GM21360 (cell line): ENCODE measurements at regions not wholly inside any gene's neighbourhood (a gene's known extent, or its start where the extent isn't known, plus 50 kb on each side); places are given as distances from the start of the nearest gene placed in this dataset.

Experiments
- ATAC-seq: cut with Tn5 transposase; IDR thresholded peaks from one replicate; pipeline ENCODE4 v1.9.1; 2021; ENCODE audit warnings: mild to moderate bottlenecking, moderate library complexity; ENCODE audit not compliant: unreplicated experiment

DNA sequence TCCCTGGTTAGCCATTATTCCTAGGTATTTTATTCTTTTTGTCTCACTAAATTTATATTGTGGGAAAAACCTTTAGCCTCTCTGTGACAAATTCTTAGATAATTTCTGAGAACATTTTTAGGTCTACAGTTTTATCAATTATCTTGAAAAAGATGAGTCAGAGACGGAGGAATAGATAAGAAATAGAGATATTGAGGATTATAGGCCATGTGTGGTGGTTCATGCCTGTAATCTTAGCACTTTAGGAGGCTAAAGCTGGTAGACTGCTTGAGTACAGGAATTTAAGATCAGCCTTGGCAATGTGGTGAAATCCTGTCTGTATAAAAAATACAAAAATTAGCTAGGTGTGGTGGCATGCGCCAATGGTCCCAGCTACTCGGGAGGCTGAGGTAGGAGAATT lies 960.2 kb downstream of the SQOR start:
- ATAC-seq: no peak

DNA sequence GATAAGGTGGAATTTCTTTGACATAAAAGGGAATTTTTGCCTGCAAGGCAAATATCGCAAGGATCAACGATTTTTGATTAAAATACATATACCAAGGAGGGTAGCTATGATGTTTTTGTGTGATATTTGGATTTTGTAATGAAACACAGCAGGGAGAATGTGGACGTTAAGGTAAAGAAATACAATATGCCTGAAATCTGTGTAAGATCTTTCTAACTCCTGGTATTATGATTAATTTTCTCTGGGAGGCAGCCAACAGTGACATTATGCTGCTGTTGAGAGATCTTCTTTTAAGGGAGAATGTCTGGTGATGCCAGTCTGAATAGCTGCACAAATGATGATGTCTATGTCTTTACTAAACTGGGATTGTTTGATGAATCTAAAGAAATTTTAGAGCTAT lies 972.2 kb downstream of the SQOR start:
- no peak for ATAC-seq

GRCh38 chr15:46616033-46616432 lies 981.2 kb downstream of the SQOR start:
- no peak for ATAC-seq

DNA sequence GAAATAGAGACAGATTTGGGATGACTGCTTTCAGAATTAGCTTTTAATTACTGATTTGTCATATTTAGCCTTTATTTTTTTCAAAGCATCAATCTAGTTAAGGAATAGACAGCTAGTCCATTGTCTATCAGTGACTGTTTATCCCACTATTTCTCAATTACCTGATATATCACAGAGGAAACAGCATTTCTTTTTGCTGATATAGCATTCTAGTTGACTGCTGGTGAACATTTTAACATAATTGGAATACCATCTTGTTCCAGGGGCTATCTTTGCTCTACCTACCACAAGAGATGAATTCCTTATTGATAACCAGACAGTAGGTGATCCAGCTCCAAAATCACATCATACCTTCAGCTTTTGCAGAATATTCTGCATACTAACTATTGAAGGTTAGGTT lies 982.7 kb downstream of the SQOR start:
- ATAC-seq: no peak

DNA sequence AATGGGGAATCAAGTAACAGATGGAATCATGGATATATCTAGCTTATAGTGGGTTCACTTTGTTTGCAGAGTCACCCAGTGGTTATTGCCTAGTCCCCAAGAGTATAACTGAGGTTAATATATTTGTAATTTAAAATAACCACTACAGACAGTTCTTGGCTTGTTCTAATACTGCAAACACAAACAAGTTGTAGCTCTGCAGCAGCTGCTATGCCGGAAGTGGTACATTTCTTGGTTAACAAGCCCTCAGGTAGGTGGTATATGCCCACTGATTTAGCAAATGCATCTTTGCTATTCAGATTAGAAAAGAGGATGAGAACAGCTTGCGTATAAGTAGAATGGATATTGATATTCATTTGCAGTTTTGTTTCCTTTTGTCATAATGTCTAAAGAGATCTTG lies 984.2 kb downstream of the SQOR start:
- ATAC-seq: no peak

- ATAC-seq: no peak
These were observed 985.7 kb downstream of the SQOR start for GRCh38 chr15:46620392-46621013.

GRCh38 chr15:46622851-46623250 lies 988.0 kb downstream of the SQOR start:
- no peak for ATAC-seq

- no peak for ATAC-seq
These were observed 1001.4 kb downstream of the SQOR start for GRCh38 chr15:46636206-46636605.

DNA sequence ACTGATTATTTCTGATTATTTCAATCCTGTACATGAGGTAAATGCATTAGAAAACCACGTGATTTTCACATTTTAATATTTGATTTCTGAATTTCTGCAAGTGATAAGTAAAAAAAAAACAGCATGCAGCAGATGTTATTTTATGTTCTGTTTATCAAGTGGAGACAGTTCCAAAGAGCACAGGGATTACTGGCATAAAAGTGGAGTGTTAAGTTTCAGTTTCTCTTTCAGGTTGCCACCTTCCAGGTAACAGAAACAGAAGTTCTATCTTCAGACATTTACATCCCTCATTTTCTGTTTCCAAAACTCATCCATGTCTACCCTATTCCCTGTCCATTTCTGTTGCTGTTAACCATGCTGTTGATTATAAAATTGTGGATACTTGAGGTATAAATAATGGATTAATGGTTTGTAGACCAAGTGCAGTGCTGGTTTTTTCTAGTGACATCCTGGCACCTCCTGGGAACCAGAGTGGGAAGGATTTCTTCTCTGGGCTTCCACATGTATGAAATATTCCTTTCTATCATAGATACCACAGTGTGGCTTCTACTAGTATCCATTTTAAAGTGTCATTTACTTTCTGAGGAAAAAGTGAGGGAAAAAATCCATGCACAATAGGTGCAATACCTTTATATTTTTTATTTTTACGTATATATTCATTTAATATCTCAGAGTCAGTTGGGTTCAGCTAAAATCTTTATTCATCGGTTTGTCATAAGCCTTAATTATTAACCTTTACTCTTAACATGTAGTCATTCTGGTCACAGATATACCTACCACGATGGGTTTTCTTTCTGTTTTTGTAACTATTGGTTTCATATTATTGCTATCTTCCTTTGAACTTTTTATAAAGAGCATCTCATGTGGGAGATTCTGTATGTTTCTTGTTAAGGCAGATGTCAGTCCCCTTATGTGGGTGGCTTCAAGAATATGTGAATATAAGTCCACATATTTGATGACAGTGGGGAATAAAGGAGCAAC lies 1010.0 kb downstream of the SQOR start:
- no peak for ATAC-seq

GRCh38 chr15:46646490-46646889 lies 1011.7 kb downstream of the SQOR start:
- ATAC-seq: no peak

- no peak for ATAC-seq
These were observed 1012.2 kb downstream of the SQOR start for GRCh38 chr15:46647046-46647445.

DNA sequence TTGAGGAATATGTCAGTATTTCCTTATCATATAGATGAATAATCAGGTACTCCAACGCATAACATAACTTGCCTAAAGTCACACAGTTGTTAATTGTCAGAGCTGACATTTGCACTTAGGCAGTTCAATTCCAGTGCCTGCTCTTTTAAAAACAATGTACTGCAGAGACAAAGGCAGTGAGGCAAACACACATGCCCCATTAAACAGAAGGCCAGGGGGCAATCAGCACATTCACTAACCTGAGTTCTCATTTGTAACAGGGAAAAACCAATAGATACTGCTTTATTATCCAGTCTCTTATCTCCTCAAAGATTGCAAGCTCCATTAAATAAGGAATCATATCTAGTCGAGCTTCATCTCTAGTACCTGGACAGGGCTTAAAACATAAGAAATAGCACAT lies 1017.4 kb downstream of the SQOR start:
- no peak for ATAC-seq

GRCh38 chr15:46654993-46655392 lies 1020.2 kb downstream of the SQOR start:
- ATAC-seq: no peak

DNA sequence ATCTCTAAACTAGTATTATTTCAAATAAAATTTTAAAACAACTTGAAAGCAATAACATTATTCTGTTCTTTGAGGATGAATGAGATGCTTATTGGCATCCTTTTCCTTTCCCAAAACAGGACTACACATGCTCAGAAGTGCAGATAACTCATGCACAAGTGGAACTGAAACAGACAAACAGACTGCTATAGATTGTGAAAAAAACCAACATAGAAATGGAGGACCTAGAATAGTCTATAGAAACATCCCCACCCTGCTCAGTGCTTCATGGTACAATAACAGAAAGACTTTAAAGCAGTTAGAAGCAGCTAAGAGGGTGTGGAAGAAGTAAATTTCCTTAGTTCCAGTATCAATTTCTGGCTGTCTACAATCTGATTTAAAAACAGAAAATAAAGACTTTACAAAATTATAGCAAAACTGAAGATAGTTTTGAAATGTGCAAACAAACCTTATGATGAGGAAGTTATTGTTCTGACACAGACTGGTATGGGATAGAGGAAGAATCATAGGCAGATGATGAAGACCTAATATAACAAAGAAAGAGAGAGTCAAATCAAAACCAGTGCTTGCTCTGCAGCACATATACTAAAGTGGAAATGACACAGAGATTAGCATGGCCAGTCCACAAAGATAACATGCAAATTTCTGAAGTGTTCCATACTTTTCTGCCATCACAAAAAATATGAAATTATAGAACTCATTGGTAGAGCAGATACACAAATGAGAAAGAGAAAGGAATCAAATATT lies 1025.4 kb downstream of the SQOR start:
- no peak for ATAC-seq

GRCh38 chr15:46670258-46670657 lies 1035.4 kb downstream of the SQOR start:
- ATAC-seq: no peak

DNA sequence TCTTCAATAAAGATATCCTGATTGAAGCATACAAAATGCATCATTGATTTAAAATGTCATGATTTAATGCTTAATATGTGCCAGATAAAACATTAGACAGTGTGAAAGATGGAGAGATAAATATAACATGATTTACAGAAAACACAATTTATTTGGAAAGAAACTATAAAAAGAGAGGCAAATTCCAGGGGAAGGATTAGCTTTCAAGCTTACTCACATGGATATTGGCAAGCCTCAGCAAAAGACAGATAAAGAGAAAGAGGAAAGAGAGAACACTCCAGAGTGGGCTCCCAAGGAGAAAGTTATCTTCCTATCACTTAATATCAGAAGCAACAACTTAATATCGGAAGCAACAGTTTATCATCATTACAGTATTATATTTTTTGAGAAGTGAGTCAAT lies 1036.5 kb downstream of the SQOR start:
- ATAC-seq: no peak

DNA sequence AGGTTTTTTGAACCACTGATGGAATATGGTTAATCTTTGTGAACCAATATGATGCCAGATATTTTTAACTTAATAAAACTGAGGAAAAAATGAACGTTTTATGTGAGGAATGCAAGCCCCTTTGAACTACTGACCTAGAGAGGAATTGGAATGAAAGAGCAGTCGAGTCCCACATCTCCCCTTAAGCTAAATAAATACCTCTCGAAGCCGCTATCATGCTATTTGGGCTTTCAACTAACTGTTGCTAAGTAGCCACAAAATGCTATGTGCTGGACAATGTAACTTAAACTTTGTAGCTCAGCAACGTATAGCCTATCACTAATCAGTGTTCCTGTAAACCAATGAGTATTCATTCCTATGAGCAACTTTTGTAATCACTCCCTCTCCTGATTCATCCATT lies 1037.2 kb downstream of the SQOR start:
- ATAC-seq: no peak

DNA sequence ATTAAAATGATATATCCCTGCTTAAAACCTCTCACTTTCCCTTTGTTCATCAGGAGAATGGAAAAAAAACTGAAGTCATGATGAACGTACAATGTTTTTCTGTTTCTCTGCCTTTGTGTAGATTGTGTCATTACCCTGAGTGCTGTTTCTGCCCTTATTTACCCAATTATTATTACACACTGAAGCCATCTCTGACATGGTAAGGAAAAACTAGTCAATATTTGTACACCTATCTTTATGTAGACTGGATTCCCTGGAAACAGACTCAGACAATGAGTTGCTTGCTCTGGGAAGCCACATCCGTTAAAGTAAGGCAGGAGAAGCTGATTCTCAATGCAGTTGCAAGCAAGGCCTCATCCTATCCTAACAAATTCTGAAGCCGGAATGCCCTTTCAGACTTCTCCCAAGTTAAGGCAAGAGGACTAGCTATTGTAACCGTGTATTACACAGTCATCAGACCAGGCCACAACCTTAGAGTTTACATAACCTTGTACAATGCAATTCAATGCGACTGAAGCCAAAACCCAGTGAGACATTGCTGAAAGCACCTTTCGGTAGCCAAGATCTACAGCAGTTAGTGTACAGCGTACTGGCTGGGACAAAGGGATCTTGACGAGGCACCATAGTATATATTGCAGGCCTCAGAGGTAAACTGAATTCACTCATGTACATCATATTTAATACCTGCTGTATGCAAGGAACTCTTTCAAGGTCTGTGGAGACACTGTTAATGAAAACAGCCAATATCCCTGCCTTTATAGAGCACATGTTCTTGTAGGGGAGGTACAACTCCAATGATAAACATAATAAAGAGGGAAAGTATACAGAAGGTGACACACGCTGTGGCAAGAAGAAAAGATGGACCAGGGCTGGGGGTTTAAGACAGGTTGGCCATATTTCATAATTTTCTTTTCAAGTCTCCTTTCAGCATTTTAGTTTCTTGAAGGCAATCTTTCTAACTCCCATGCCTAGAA lies 1040.8 kb upstream of the SEMA6D start:
- no peak for ATAC-seq

- no peak for ATAC-seq
These were observed 1039.8 kb upstream of the SEMA6D start for GRCh38 chr15:46677491-46677890.

- ATAC-seq: no peak
These were observed 1035.4 kb upstream of the SEMA6D start for GRCh38 chr15:46681901-46682300.
